GDM1 (cell line): ENCODE measurements at regions not wholly inside any gene's neighbourhood (a gene's known extent, or its start where the extent isn't known, plus 50 kb on each side); places are given as distances from the start of the nearest gene placed in this dataset.

ENCODE experiments used
- DNase-seq: peaks from one replicate; lab custom pipeline; 2025; lab: John Stamatoyannopoulos, UW

- DNase-seq = no peak
These were observed 129.8 kb upstream of the CPM start for GRCh38 chr12:69062621-69063237.

GRCh38 chr12:69064734-69065443, 131.9 kb upstream of the CPM start:
- DNase-seq = no peak

- no peak for DNase-seq
These were observed 132.8 kb upstream of the CPM start for GRCh38 chr12:69065775-69066174.

- no peak for DNase-seq
These were observed 133.8 kb upstream of the CPM start for GRCh38 chr12:69066492-69067373.

- DNase-seq = no peak
These were observed 134.7 kb upstream of the CPM start for GRCh38 chr12:69067713-69068112.

- no peak for DNase-seq
These were observed 135.5 kb upstream of the CPM start for GRCh38 chr12:69068448-69068847.

- no peak for DNase-seq
These were observed 136.5 kb upstream of the CPM start for GRCh38 chr12:69069479-69069878.

GRCh38 chr12:69070319-69071090, 137.5 kb upstream of the CPM start:
- DNase-seq = peak; percentile 20

- no peak for DNase-seq
These were observed 138.1 kb upstream of the CPM start for GRCh38 chr12:69071091-69071370.

GRCh38 chr12:69073035-69073434, 140.1 kb upstream of the CPM start:
- no peak for DNase-seq

- no peak for DNase-seq
These were observed 141.8 kb upstream of the CPM start for GRCh38 chr12:69074556-69075349.

GRCh38 chr12:69083689-69084088, 150.7 kb upstream of the CPM start:
- DNase-seq = no peak

- DNase-seq = no peak
These were observed 151.9 kb upstream of the CPM start for GRCh38 chr12:69084816-69085378.

GRCh38 chr12:69085852-69086251, 152.9 kb upstream of the CPM start:
- no peak for DNase-seq

- no peak for DNase-seq
These were observed 151.4 kb upstream of the CPSF6 start for GRCh38 chr12:69087986-69088385.

GRCh38 chr12:69090722-69091121, 148.6 kb upstream of the CPSF6 start:
- DNase-seq = no peak

- DNase-seq = no peak
These were observed 147.8 kb upstream of the CPSF6 start for GRCh38 chr12:69091442-69092017.

GRCh38 chr12:69092137-69092536, 147.2 kb upstream of the CPSF6 start:
- DNase-seq = no peak

GRCh38 chr12:69094606-69095216, 144.7 kb upstream of the CPSF6 start:
- no peak for DNase-seq

GRCh38 chr12:69095765-69096477, 143.4 kb upstream of the CPSF6 start:
- DNase-seq = no peak
